A673 (cell line): ENCODE measurements at regions not wholly inside any gene's neighbourhood (a gene's known extent, or its start where the extent isn't known, plus 50 kb on each side); places are given as distances from the start of the nearest gene placed in this dataset.

Experiments used
- BruUV-seq: library from RNA; stranded (reverse); fragments of 400-500 nt; replicated peaks from 2 replicates; lab custom pipeline; 2021; lab: Mats Ljungman, UMichigan
- CTCF ChIA-PET: fragments of 300-600 bp; sonication (Branson Sonifier 250); formaldehyde crosslinking; loops from one replicate; lab custom pipeline; 2022; ENCODE audit warnings: antibody characterized with exemption; lab: Charles Lee
- POLR2A ChIA-PET: fragments of 300-600 bp; sonication (Branson Sonifier 250); formaldehyde crosslinking; loops from one replicate; lab custom pipeline; 2022; ENCODE audit warnings: antibody characterized with exemption; ENCODE audit not compliant: low non-redundant PET; lab: Charles Lee
- DNase-seq: peaks from one replicate; pipeline ENCODE4 v3.0.0-alpha.2; 2015; ENCODE audit warnings: low spot score
- H3K27ac ChIP-seq: fragments of 200-600 bp; sonication (generic); 2 replicates; pipeline ENCODE4 v1.5.1; 2016; ENCODE audit warnings: mixed run types, low read depth, mild to moderate bottlenecking, mixed read lengths, antibody characterized with exemption, low read length; ENCODE audit not compliant: poor library complexity, severe bottlenecking
- H3K27me3 ChIP-seq: fragments of 200-600 bp; sonication (generic); replicated peaks from 2 replicates; pipeline ENCODE4 v1.6.1; 2017; ENCODE audit warnings: mixed run types, low read depth, mild to moderate bottlenecking, mixed read lengths, antibody characterized with exemption, low read length; ENCODE audit not compliant: insufficient read depth, poor library complexity
- H3K36me3 ChIP-seq: fragments of 200-600 bp; sonication (generic); 2 replicates; pipeline ENCODE4 v1.6.1; 2016; ENCODE audit warnings: mixed run types, mild to moderate bottlenecking, mixed read lengths, antibody characterized with exemption, low read length; ENCODE audit not compliant: insufficient read depth, poor library complexity, severe bottlenecking
- H3K4me1 ChIP-seq: fragments of 200-600 bp; sonication (generic); 2 replicates; pipeline ENCODE4 v1.6.1; 2017; ENCODE audit warnings: mixed run types, mild to moderate bottlenecking, mixed read lengths, antibody characterized with exemption, low read length; ENCODE audit not compliant: insufficient read depth, poor library complexity, severe bottlenecking
- H3K4me3 ChIP-seq: fragments of 200-600 bp; sonication (generic); 2 replicates; pipeline ENCODE4 v1.5.1; 2016; ENCODE audit warnings: low read depth, mixed run types, mild to moderate bottlenecking, mixed read lengths, low read length; ENCODE audit not compliant: poor library complexity, severe bottlenecking
- H3K9me3 ChIP-seq: fragments of 200-600 bp; sonication (generic); 2 replicates; pipeline ENCODE4 v1.6.1; 2016; ENCODE audit warnings: mixed run types, low read depth, mild to moderate bottlenecking, mixed read lengths, antibody characterized with exemption, low read length; ENCODE audit not compliant: poor library complexity, severe bottlenecking
- CTCF ChIP-seq: fragments of 300-800, 200-600 bp; sonication (generic); conservative IDR thresholded peaks from 2 replicates; pipeline ENCODE4 v1.5.1; 2017; ENCODE audit warnings: low read depth, mild to moderate bottlenecking, antibody characterized with exemption, low read length, moderate library complexity, mixed read lengths
- EZH2 ChIP-seq: fragments of 200-600 bp; sonication (generic); IDR thresholded peaks from 2 replicates; pipeline ENCODE4 v1.6.1; 2017; ENCODE audit warnings: borderline replicate concordance, low read depth, mild to moderate bottlenecking, mixed read lengths, antibody characterized with exemption, low read length; ENCODE audit not compliant: poor library complexity, severe bottlenecking
- intact Hi-C: fragments of 100-400 bp; cut with micrococcal nuclease; formaldehyde crosslinking; loops from one replicate; pipeline ENCODE4 v1.10.0; 2022; ENCODE audit not compliant: unreplicated experiment

DNA sequence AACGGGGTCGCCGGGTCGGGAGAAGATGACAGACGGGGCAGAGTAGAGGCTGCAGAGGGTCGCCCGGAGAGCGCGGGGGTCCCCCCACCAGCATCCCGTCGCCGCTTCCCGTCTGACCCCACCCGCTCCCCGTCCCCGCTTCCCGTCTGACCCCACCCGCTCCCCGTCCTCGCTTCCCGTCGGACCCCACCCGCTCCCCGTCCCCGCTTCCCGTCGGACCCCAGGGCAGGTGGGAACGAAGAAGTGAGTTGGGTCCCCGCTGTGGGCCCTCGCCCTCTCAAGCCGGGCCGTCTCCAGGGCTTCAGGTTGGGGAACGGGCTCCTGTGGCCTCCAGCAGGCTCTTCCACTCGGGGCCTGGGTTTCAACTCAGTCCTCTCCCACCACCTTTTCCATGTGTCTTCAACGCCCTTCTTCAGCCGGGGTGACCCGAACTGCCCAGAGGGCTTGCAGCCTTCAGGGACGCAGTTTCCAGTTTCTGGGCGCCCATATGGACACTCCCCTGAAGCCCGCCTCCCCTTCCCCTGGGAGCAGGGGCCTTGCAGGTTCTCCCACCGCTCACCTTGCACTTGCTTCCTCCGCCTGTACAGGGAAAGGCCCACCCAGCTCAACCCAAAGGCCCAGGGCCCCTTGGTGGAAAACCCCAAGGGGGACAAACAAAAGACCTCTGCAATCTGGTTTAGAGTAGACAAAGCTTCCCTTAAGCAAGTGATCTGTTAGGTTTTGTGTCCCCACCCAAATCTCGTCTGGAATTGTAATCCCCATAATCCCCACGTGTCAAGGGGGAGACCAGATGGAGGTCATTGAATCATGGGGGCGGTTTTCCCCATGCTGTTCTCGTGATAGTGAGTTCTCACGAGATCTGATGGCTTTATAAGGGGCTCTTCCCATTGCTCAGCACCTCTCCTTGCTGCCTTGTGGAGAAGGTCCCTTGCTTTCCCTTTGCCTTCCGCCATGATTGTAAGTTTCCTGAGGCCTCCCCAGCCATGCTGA lies 66.5 kb downstream of the TNFAIP2 start:
- CTCF ChIA-PET = no interaction called here
- Histone ChIP-seq H3K36me3 (no peaks in the 10 kb centered on the region), H3K4me1 (peaks cover 10% of the 10 kb centered on the region), H3K9me3 (no peaks in the 10 kb centered on the region), H3K4me3 (peak overlapping the region; percentile 41), H3K27me3 (no peaks in the 10 kb centered on the region), H3K27ac (no peak overlapping the region)
- no TSS peak for BruUV-seq
- no peak for TF ChIP-seq EZH2
- TF ChIP-seq CTCF = no peak
- no peak for DNase-seq
- POLR2A ChIA-PET = no interaction called here
- intact Hi-C loops = loop anchor here (5.0 kb wide), 1 partner anchor 103 kb away; no protein-coding TSS in a partner anchor

DNA sequence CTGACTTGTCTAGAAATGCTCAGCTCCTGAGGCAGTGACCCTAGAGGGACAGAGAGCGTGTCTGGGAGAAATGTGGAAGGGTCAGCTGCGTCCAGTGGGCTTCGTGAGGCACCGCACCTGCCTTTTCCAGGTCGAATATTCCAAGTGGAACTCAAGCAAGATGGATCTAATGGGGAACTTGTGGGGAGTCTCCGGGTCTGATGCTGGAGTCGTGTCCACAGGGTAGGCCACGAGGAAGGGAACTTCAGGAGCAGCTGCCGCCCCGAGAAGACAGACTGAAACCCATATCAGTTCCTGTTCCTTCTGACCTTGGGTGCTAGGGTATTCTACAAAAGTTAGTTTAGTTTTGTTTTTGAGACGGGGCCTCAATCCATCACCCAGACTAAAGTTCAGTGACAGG lies 67.5 kb downstream of the TNFAIP2 start:
- ChIA-PET POLR2A (no interaction called here), CTCF (no interaction called here)
- TF ChIP-seq CTCF = no peak
- no peak for TF ChIP-seq EZH2
- Histone ChIP-seq H3K36me3 (no peaks in the 10 kb centered on the region), H3K27ac (no peak overlapping the region), H3K4me3 (no peak overlapping the region), H3K9me3 (no peaks in the 10 kb centered on the region), H3K4me1 (peaks cover 10% of the 10 kb centered on the region), H3K27me3 (no peaks in the 10 kb centered on the region)
- intact Hi-C loops = no loop called here
- no peak for DNase-seq
- no TSS peak for BruUV-seq

DNA sequence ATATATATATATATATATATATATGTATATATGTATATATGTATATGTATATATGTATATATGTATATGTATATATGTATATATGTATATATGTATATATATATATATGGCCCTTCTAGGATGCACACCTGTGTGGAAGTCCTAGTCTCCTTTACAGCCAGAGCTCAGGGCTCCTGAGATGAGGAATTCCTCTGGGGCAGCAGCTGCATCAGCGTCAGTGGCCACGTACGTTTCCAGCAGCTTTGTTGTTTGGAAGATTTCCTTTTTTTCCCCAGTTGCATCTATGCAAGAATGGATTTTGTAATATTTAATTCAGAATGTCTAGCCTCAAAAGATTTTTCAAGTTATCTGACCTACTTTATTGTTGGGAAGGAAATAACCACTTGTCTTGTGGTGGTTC lies 68.6 kb downstream of the TNFAIP2 start:
- no peaks in the 10 kb centered on the region for H3K9me3 ChIP-seq
- intact Hi-C loops = no loop called here
- POLR2A ChIA-PET = no interaction called here
- H3K27me3 ChIP-seq = no peaks in the 10 kb centered on the region
- no peak for DNase-seq
- no peak for TF ChIP-seq CTCF
- no peak for TF ChIP-seq EZH2
- no peak overlapping the region for H3K4me3 ChIP-seq
- BruUV-seq = no TSS peak
- peaks cover 10% of the 10 kb centered on the region for H3K4me1 ChIP-seq
- CTCF ChIA-PET = no interaction called here
- H3K36me3 ChIP-seq = no peaks in the 10 kb centered on the region
- no peak overlapping the region for H3K27ac ChIP-seq
